KG1 (cell line): ENCODE measurements at regions not wholly inside any gene's neighbourhood (a gene's known extent, or its start where the extent isn't known, plus 50 kb on each side); places are given as distances from the start of the nearest gene placed in this dataset.
"Not testable (repeated sequence)": the region's sequence is repeated elsewhere in the genome, so short reads cannot be mapped to it uniquely, and the experiment has no call there.

Experiments
- DNase-seq: peaks from one replicate; lab custom pipeline; 2025; lab: John Stamatoyannopoulos, UW

DNA sequence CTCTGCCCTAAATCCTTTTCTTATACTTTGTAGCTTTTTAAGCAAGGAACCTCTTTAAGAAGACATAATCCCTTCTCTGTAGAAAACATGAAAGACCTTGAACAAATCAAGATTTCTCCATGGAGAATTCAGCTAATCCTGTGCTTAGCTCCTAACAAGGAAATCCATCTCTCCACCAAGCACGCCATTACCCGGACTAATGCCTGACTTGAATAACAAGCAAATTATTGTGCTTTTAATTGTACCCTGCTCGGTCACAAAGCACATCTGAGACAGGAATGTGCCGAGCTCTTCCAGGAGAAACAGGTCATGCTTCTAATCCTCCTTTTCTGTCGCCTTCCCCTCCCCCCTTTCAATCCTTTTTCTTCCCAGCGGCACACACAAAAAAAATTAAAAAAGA lies 141.3 kb downstream of the PSAT1 start:
- no peak for DNase-seq

GRCh38 chr9:78438780-78439179 lies 141.9 kb downstream of the PSAT1 start:
- no peak for DNase-seq

DNA sequence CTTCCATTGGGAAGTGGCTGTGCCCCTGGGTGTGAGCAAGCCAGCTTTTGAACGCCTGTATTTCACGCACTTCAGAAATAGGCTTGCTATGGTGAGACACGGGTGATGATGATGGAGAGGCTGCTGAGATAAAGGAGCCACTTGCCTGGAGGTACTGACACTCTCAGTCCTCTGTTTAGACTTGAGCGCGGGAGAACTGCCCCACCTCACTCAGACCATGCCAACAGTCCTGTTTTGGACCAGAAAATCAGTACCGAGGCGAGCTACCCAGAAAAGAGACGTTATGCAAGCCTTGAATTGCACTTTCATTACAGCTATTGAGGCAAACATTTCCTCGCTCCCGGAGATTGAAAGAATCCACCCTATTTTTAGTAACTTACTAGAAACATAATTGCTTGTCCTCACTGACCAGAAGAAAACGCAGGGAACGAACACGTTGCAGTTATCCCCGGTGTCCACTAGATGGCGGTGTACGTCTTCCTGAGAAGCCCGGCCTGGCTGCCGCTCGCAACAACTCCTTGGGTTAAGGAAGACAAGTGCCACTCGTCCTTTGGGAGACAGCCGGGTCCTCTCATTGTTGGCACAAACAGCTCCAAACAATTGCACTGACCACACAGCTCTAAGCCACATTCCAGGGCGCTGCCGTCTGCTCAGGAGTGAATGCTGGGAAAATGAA lies 142.4 kb downstream of the PSAT1 start:
- DNase-seq = peak; percentile 66

- DNase-seq = no peak
Measured at GRCh38 chr9:78439866-78440830, 143.2 kb downstream of the PSAT1 start.

DNA sequence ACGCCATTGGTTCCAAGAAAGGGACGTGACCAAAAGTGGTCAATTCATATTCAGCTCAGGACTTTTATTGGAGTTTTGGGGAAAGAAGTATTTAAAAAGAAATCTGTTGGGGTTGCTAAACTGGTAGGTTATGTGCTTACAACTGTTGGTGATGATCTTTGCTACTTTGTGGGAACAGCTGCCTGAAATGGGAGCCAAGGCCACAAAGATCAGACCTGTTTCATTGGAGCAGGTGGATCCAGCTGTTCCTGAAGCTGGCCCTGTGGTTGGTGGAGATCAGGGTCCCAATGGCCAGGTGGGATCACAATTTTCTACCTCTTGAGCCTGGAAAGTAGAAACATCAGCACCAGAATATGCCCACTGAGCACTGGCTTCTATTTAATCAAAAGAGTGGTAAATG lies 144.5 kb downstream of the PSAT1 start:
- no peak for DNase-seq

- no peak for DNase-seq
Measured at GRCh38 chr9:78441822-78442431, 145.0 kb downstream of the PSAT1 start.

DNA sequence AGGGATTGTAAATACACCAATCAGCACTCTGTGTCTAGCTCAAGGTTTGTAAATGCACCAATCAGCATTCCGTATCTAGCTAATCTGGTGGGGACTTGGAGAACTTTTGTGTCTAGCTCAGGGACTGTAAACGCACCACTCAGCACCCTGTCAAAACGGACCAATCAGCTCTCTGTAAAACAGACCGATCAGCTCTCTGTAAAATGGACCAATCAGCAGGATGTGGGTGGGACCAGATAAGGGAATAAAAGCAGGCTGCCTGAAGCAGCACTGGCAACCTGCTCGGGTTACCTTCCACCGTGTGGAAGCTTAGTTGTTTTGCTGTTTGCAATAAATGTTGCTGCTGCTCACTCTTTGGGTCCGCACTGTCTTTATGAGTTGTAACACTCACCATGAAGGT lies 145.7 kb downstream of the PSAT1 start:
- DNase-seq = not testable (repeated sequence)

DNA sequence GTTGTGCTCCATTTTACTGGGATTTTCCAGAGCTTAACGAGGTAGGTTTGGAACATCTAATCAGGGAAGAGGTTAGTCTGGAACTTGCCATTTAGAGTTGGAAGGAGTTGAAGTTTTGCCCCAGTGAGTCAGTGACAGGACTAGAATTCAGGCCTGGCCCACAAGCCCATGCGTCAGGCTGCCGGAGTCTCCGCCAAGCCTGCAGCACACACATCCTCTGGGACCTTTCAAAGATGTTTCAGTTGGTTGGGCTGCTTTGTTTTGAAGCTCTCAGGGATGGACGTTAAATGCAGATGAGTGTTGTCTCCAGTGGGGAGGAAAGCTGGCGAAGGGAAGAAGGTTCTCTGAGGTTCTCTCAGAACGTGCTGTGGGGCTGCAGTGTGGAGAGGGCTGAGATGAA lies 147.0 kb downstream of the PSAT1 start:
- no peak for DNase-seq

GRCh38 chr9:78448960-78449673 lies 152.2 kb downstream of the PSAT1 start:
- DNase-seq = no peak

GRCh38 chr9:78453450-78453849 lies 156.5 kb downstream of the PSAT1 start:
- DNase-seq = no peak

- DNase-seq = no peak
Measured at GRCh38 chr9:78462611-78463010, 165.7 kb downstream of the PSAT1 start.

DNA sequence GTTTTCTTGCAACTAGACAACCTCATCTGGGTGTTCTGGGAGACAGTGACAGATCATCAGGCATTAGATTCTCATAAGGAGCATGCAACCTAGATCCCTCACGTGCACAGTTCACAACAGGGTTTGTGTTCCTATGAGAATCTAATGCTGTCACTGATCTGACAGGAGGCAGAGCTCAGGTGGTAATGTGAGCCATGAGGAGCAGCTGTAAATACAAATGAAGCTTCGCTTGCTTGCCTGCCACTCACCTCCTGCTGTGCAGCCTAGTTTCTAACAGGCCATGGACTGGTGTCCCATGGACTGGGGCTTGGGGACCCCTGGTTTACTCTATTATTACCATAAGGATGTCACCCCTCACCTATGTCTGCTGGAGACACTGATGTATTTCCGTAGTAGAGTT lies 166.8 kb downstream of the PSAT1 start:
- no peak for DNase-seq

- no peak for DNase-seq
Measured at GRCh38 chr9:78468231-78468630, 171.3 kb downstream of the PSAT1 start.

DNA sequence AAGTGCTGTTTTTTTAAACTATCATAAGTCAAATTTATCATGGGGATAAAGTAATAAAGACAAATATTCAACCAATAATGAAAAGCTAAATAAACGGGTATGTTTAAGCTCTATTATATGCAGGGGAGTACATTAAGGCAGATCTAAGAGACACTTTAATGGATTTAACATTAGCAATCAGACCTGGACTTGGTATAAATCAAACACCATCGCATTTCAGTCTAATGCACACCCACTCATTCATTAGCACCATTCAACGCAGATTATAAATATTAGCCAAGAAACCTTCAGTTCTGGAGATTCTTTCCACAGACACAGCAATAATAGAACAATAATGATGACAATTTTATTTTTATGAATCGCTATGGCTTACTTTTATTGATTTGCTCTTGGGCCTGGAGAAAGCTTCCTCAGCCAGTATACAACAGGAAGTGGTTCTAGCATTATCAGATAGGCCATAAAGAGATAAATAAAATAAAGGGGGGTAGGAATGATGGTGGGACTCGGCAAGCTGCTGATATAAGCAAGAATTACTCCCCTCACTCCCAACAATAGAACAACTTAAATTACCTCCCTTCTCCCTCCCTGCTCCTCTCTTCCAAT lies 172.2 kb downstream of the PSAT1 start:
- no peak for DNase-seq

DNA sequence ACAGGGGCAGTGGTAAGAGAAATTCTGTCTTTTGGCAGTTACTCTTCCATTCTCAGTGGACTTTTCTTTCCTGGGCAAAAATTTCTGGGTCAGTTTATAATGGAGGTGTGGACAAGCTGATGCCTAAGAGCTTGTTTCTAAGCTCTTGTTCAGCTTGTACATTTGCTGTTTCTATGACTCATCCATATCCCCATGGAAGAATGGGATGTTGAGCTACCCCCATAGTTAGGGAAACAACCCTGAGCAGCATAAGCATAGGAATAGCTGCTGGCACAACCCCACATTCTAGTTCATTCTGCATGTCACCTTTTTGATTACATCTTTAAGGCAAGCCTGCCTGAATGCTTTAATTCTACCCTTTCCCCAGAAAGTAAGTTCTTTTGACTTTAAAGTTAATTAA lies 173.3 kb downstream of the PSAT1 start:
- DNase-seq = no peak

- no peak for DNase-seq
Measured at GRCh38 chr9:78470741-78471140, 173.8 kb downstream of the PSAT1 start.

DNA sequence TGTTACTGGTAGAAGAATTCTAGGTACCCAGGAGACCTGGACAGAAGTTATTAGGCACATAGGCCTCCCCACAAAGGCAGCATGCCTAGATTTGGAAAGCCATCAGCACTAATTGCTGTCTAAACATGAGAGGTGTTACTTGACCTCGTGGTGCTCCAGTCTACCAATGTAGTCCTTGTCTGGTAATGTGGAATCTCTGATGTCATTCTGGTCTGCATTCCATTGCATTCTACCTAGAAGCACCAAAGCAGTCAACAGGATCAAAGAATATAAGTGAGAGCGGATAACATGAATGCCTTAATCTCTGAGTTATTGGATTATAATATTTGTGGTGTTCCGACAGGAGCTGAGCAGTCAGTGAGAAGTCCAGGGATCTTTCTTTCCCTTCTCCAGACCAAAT lies 175.2 kb downstream of the PSAT1 start:
- no peak for DNase-seq

DNA sequence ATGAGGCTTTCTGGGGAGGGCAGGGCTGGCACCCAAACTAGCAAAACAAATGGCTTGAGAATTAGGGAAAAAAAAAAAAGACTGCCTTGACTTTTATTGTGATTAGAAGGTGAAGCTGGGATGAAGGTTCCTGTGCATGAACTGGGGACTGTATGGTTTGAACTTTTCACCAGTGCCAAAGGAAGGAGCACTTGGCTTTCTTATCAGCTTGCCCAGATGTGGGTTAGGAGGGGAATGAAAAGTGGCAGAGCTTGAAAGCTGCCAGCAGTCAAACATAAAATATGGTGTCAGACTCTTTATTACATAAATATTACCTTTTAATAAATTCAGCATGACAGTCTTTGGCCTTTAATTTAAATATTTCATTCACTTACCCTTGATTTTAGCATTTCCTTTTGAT lies 182.5 kb downstream of the PSAT1 start:
- DNase-seq = no peak

DNA sequence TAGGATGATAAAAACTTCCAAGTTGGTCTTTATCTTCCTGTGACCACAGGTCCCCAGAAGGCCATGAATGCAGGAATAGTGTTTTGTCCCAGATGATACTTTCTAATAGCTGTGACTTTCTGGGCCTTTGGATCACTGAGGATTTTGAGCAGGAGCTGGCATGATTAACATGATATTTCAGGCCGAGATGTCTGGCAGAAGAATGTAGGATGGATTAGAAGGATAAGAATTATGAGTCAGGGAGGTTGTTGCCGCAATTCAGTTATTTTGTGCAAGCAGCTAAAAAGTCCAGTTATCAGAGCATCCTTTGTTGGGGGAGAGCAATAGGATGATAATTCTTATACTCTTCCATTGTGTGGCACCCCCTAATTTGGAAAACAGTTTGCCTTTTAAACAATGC lies 189.7 kb downstream of the PSAT1 start:
- no peak for DNase-seq

DNA sequence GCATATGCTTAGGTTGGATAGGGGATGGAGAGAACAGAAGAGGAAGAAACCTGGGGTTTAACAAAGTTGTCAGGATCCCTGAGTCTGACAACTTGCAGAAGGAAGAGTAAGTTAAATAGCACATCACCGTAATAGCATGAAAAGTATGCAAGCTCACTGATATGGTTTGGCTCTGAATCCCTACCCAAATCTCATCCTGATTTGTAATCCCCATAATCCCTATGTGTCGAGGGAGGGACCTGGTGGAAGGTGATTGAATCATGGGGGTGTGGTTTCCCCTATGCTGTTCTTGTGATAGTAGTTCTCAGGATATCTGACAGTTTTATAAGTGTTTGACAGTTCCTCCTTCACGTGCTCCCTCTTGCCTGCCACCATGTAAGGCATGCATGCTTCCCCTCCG lies 193.3 kb downstream of the PSAT1 start:
- DNase-seq = no peak

DNA sequence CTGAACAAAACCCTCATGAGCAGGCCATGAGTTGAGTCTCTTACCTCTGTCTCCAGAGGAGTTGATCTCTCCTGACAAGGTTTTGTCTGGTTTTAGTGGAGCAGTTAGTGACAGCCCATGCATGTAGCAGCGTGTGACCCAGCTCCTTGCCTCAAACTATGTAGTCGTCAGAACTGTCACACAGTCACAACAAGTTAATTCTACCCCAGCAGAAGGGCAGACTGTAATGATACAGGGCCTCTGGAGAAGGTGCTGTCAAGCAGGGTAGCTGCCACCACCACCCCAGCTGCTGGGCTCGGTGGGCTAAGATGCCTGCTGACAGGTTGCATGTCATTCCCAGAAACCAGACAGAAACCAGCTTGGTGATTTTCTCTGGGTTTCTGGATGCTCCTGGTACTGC lies 194.5 kb downstream of the PSAT1 start:
- DNase-seq = no peak

- no peak for DNase-seq
Measured at GRCh38 chr9:78493166-78493742, 196.3 kb downstream of the PSAT1 start.
